ENCODE measurements at regions not wholly inside any gene's neighbourhood (a gene's known extent, or its start where the extent isn't known, plus 50 kb on each side); places are given as distances from the start of the nearest gene placed in this dataset.

- H3K27me3 ChIP-seq (ENCODE audit: control insufficient read depth in 1 of 2, insufficient read depth in 1 of 2, low read length in 2 of 2), result no peaks in the 10 kb centered on the region
- no peak overlapping the region for H3K4me3 ChIP-seq (ENCODE audit: insufficient read depth in 1 of 2, low read depth in 1 of 2, low read length in 2 of 2)
- H2AFZ ChIP-seq (ENCODE audit: low read depth, low read length), result no peak overlapping the region
- no peak overlapping the region for H2BK5ac ChIP-seq (ENCODE audit: low read depth, low read length, poor library complexity, severe bottlenecking)
- H3K18ac ChIP-seq (ENCODE audit: low read depth in 1 of 2, low read length in 2 of 2), result no peak overlapping the region
- H3K14ac ChIP-seq (ENCODE audit: low read length in 2 of 2), result no peak overlapping the region
- no peak overlapping the region for H3K4ac ChIP-seq (ENCODE audit: low read depth in 1 of 2, low read length in 2 of 2)
- H4K8ac ChIP-seq (ENCODE audit: low read length), result no peak overlapping the region
- H2BK120ac ChIP-seq (ENCODE audit: low read depth, low read length), result no peak overlapping the region
- H3K23ac ChIP-seq (ENCODE audit: low read length in 2 of 2), result no peak overlapping the region
- H3K4me1 ChIP-seq (ENCODE audit: control insufficient read depth, insufficient read depth, low read depth, low read length), result no peaks in the 10 kb centered on the region
- H3K79me1 ChIP-seq (replicated peaks; ENCODE audit: low read length, poor library complexity, severe bottlenecking), result no peaks in the 10 kb centered on the region
- H3K27ac ChIP-seq (ENCODE audit: low read length, poor library complexity, severe bottlenecking), result no peak overlapping the region
- no peak overlapping the region for H2AK5ac ChIP-seq (ENCODE audit: low read length, severe bottlenecking)
- H4K91ac ChIP-seq (ENCODE audit: low read length), result no peak overlapping the region
- no peaks in the 10 kb centered on the region for H3K36me3 ChIP-seq (ENCODE audit: control insufficient read depth in 1 of 2, insufficient read depth in 2 of 2, low read depth in 1 of 2, low read length in 2 of 2)
- no peak for DNase-seq
- no peaks in the 10 kb centered on the region for H3K9me3 ChIP-seq (ENCODE audit: control insufficient read depth, low read length)
- H2BK15ac ChIP-seq (ENCODE audit: low read depth, poor library complexity, severe bottlenecking), result no peak overlapping the region
- 86% methylated on average over 1 of the region's 2 CpGs for WGBS
- H2BK12ac ChIP-seq (ENCODE audit: low read length in 2 of 2), result no peak overlapping the region
- no peak overlapping the region for H3K9ac ChIP-seq (ENCODE audit: low read length)
- no peak overlapping the region for H3K4me2 ChIP-seq (ENCODE audit: low read length, poor library complexity, severe bottlenecking)
Measured at GRCh38 chr5:27144456-27144855, 106.1 kb upstream of the CDH9 start.

DNA sequence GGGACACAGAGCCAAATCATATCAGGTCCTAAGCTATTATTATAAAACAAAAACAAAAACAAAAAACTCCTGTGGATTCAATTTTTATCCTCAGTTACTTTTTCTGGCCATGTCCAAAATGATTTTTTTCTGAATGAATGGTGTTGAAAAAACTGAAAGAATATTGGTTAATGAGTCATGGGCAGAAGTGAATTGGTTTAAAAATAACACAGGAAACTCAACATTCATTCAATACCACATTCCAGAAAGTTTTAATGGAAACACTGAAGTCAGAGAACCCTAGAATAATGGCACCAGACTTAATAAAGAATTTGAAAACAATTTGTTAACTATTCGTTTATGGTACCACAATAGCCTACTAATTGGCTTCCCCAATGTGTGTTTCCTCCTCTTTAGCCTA, 102.4 kb upstream of the CDH9 start:
- H3K23ac ChIP-seq (ENCODE audit: low read length in 2 of 2), result no peak overlapping the region
- no peak overlapping the region for H2BK12ac ChIP-seq (ENCODE audit: low read length in 2 of 2)
- no peak overlapping the region for H3K4me3 ChIP-seq (ENCODE audit: insufficient read depth in 1 of 2, low read depth in 1 of 2, low read length in 2 of 2)
- no peak overlapping the region for H4K8ac ChIP-seq (ENCODE audit: low read length)
- H3K36me3 ChIP-seq (ENCODE audit: control insufficient read depth in 1 of 2, insufficient read depth in 2 of 2, low read depth in 1 of 2, low read length in 2 of 2), result no peaks in the 10 kb centered on the region
- no peak overlapping the region for H3K4me2 ChIP-seq (ENCODE audit: low read length, poor library complexity, severe bottlenecking)
- H3K27me3 ChIP-seq (ENCODE audit: control insufficient read depth in 1 of 2, insufficient read depth in 1 of 2, low read length in 2 of 2), result no peaks in the 10 kb centered on the region
- no peak overlapping the region for H3K4ac ChIP-seq (ENCODE audit: low read depth in 1 of 2, low read length in 2 of 2)
- no peak overlapping the region for H2BK15ac ChIP-seq (ENCODE audit: low read depth, poor library complexity, severe bottlenecking)
- H4K91ac ChIP-seq (ENCODE audit: low read length), result no peak overlapping the region
- H3K9me3 ChIP-seq (ENCODE audit: control insufficient read depth, low read length), result no peaks in the 10 kb centered on the region
- no peak overlapping the region for H2AFZ ChIP-seq (ENCODE audit: low read depth, low read length)
- no peak overlapping the region for H3K14ac ChIP-seq (ENCODE audit: low read length in 2 of 2)
- peak; percentile 13 for DNase-seq
- H2AK5ac ChIP-seq (ENCODE audit: low read length, severe bottlenecking), result no peak overlapping the region
- H3K9ac ChIP-seq (ENCODE audit: low read length), result no peak overlapping the region
- H3K79me1 ChIP-seq (replicated peaks; ENCODE audit: low read length, poor library complexity, severe bottlenecking), result no peaks in the 10 kb centered on the region
- WGBS, result no CpG with 5 or more reads among the region's 1 CpG
- H3K18ac ChIP-seq (ENCODE audit: low read depth in 1 of 2, low read length in 2 of 2), result no peak overlapping the region
- no peak overlapping the region for H2BK120ac ChIP-seq (ENCODE audit: low read depth, low read length)
- no peaks in the 10 kb centered on the region for H3K4me1 ChIP-seq (ENCODE audit: control insufficient read depth, insufficient read depth, low read depth, low read length)
- H3K27ac ChIP-seq (ENCODE audit: low read length, poor library complexity, severe bottlenecking), result no peak overlapping the region
- H2BK5ac ChIP-seq (ENCODE audit: low read depth, low read length, poor library complexity, severe bottlenecking), result no peak overlapping the region

DNA sequence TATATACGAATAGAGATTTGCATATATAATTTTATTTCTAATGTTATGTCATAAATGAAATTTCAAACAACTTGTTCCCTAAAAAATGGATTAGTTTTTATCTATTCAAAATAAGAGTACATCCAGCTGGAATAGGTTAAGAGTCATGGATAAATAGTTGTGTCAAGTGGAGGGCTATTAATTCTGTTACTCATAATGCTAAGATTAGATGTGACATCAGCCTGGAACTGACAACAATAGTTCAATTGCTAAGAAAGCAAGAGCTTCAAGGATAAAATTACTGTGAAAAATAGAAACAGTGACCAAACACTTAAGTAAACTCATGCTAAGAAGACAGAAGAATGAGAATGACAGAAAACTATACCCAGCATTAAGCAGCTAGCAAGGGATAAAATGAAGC, 92.2 kb upstream of the CDH9 start:
- Histone ChIP-seq H3K4me1 (ENCODE audit: control insufficient read depth, insufficient read depth, low read depth, low read length) (no peaks in the 10 kb centered on the region), H3K4me3 (ENCODE audit: insufficient read depth in 1 of 2, low read depth in 1 of 2, low read length in 2 of 2) (no peak overlapping the region), H2AFZ (ENCODE audit: low read depth, low read length) (no peak overlapping the region), H3K4ac (ENCODE audit: low read depth in 1 of 2, low read length in 2 of 2) (no peak overlapping the region), H4K8ac (ENCODE audit: low read length) (no peak overlapping the region), H3K14ac (ENCODE audit: low read length in 2 of 2) (no peak overlapping the region), H3K4me2 (ENCODE audit: low read length, poor library complexity, severe bottlenecking) (no peak overlapping the region), H2AK5ac (ENCODE audit: low read length, severe bottlenecking) (no peak overlapping the region), H3K27ac (ENCODE audit: low read length, poor library complexity, severe bottlenecking) (no peak overlapping the region), H2BK120ac (ENCODE audit: low read depth, low read length) (no peak overlapping the region), H3K9ac (ENCODE audit: low read length) (no peak overlapping the region), H3K9me3 (ENCODE audit: control insufficient read depth, low read length) (no peaks in the 10 kb centered on the region), H3K36me3 (ENCODE audit: control insufficient read depth in 1 of 2, insufficient read depth in 2 of 2, low read depth in 1 of 2, low read length in 2 of 2) (no peaks in the 10 kb centered on the region), H2BK15ac (ENCODE audit: low read depth, poor library complexity, severe bottlenecking) (no peak overlapping the region), H3K18ac (ENCODE audit: low read depth in 1 of 2, low read length in 2 of 2) (no peak overlapping the region), H2BK5ac (ENCODE audit: low read depth, low read length, poor library complexity, severe bottlenecking) (no peak overlapping the region), H3K23ac (ENCODE audit: low read length in 2 of 2) (no peak overlapping the region), H3K27me3 (ENCODE audit: control insufficient read depth in 1 of 2, insufficient read depth in 1 of 2, low read length in 2 of 2) (no peaks in the 10 kb centered on the region), H4K91ac (ENCODE audit: low read length) (no peak overlapping the region), H2BK12ac (ENCODE audit: low read length in 2 of 2) (no peak overlapping the region), H3K79me1 (replicated peaks; ENCODE audit: low read length, poor library complexity, severe bottlenecking) (no peaks in the 10 kb centered on the region)
- peak; percentile 60 for DNase-seq
- WGBS, result 100% methylated on average over 1 of the region's 1 CpG

- Histone ChIP-seq H4K8ac (ENCODE audit: low read length) (no peak overlapping the region), H3K9me3 (ENCODE audit: control insufficient read depth, low read length) (no peaks in the 10 kb centered on the region), H3K4ac (ENCODE audit: low read depth in 1 of 2, low read length in 2 of 2) (no peak overlapping the region), H2AFZ (ENCODE audit: low read depth, low read length) (no peak overlapping the region), H3K4me1 (ENCODE audit: control insufficient read depth, insufficient read depth, low read depth, low read length) (no peaks in the 10 kb centered on the region), H3K27me3 (ENCODE audit: control insufficient read depth in 1 of 2, insufficient read depth in 1 of 2, low read length in 2 of 2) (no peaks in the 10 kb centered on the region), H4K91ac (ENCODE audit: low read length) (no peak overlapping the region), H3K9ac (ENCODE audit: low read length) (no peak overlapping the region), H3K36me3 (ENCODE audit: control insufficient read depth in 1 of 2, insufficient read depth in 2 of 2, low read depth in 1 of 2, low read length in 2 of 2) (no peaks in the 10 kb centered on the region), H3K18ac (ENCODE audit: low read depth in 1 of 2, low read length in 2 of 2) (no peak overlapping the region), H3K14ac (ENCODE audit: low read length in 2 of 2) (no peak overlapping the region), H3K27ac (ENCODE audit: low read length, poor library complexity, severe bottlenecking) (no peak overlapping the region), H3K4me2 (ENCODE audit: low read length, poor library complexity, severe bottlenecking) (no peak overlapping the region), H2BK12ac (ENCODE audit: low read length in 2 of 2) (no peak overlapping the region), H2AK5ac (ENCODE audit: low read length, severe bottlenecking) (no peak overlapping the region), H2BK5ac (ENCODE audit: low read depth, low read length, poor library complexity, severe bottlenecking) (no peak overlapping the region), H3K4me3 (ENCODE audit: insufficient read depth in 1 of 2, low read depth in 1 of 2, low read length in 2 of 2) (no peak overlapping the region), H2BK15ac (ENCODE audit: low read depth, poor library complexity, severe bottlenecking) (no peak overlapping the region), H2BK120ac (ENCODE audit: low read depth, low read length) (no peak overlapping the region), H3K23ac (ENCODE audit: low read length in 2 of 2) (no peak overlapping the region), H3K79me1 (replicated peaks; ENCODE audit: low read length, poor library complexity, severe bottlenecking) (no peaks in the 10 kb centered on the region)
- WGBS, result no CpG with 5 or more reads among the region's 1 CpG
- no peak for DNase-seq
Measured at GRCh38 chr5:27129926-27130325, 91.5 kb upstream of the CDH9 start.
